ENCODE measurements at regions not wholly inside any gene's neighbourhood (a gene's known extent, or its start where the extent isn't known, plus 50 kb on each side); places are given as distances from the start of the nearest gene placed in this dataset.

- DNase-seq = no peak
Observed at GRCh38 chr5:146940295-146940694, 61.7 kb upstream of the PPP2R2B start.

DNA sequence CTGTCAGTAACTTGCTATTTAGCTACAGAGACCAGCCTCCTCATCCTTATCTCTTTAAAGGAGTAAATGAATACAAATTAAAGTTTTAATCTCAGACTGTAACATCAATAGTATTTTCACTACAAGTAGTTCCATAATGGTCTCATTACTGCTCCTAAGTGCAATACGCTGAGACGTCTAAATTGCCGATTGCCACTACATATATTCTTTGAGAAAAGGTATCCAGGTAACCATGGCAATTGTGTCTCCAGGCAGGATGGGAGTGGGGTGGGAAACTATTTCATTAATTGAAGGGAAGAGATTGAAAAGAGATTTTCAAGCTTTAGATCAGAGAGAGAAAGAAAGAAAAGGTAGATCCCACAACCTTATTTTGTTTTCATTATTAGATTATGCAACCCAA, 65.5 kb upstream of the PPP2R2B start:
- no peak for DNase-seq

- peak; percentile 17 for DNase-seq
Observed at GRCh38 chr5:146944764-146945616, 66.4 kb upstream of the PPP2R2B start.

DNA sequence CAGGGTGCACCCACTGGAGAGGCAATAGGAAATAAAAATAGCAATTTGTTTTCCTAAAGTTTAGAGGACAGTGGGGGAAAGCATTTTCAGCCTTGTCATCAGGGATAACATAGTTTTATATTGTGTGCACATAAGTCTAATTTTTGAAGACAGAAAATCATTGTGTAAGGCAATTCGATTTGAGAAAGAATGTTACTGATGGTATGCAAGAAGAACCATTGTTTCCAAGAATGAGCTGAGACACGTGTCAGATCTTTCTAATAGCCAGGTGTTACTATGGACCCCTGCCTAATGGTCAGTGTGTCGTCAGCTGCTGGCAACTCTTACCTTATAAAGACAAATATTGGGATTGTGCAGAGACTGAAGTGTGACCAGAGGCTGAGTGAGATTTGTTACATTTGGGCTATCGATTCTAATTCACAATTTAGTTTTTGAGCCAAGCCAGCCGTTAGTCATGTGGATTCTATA, 67.1 kb upstream of the PPP2R2B start:
- DNase-seq = no peak

GRCh38 chr5:146947181-146947941, 68.8 kb upstream of the PPP2R2B start:
- no peak for DNase-seq

- DNase-seq = no peak
Observed at GRCh38 chr5:146948666-146949065, 70.1 kb upstream of the PPP2R2B start.

GRCh38 chr5:146952168-146952567, 73.6 kb upstream of the PPP2R2B start:
- no peak for DNase-seq

DNA sequence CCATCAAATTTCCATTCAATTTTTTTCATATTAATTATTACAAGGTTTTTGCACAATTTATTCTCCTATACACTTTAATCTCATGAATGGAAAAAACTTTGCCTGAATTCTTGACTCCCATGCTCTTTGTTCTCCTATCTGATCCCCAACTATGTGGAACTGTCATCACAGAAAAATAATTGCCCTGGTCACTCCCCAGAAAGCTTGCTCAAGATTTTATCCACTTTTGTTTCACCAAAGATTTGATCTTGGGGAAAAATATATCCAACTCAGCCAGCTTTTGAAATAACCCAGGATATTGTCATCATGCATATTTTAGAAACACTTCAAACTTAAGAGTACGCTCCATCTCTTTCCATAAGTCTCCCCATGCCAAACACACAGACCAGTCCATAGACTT, 77.7 kb upstream of the PPP2R2B start:
- DNase-seq = no peak

- no peak for DNase-seq
Observed at GRCh38 chr5:146959360-146959759, 80.8 kb upstream of the PPP2R2B start.

DNA sequence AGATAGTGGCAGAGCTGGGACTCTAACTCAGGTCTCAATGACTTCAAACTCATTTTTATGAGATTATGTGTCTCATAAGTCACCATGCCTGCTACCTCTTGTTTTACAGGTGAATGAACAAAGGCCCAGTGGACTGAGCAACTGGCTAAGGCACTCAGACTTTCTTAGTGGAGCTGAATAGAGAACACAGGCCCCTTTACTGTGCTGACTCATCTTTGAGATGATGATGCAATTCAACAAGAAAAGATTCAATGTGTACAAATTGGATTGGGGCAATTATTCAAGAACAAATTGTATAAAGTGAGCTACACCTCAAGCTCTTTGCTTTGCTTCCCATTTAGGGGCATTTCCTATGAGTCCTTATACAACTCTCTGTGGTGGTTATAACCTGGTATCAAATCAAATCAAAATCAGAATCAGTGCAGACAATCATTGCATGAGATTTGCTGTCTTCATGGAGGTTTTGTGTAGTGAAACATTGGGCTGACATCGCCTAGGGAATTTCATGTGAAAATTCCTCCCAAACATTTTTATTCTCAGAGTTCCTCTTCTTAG, 84.3 kb upstream of the PPP2R2B start:
- no peak for DNase-seq

- DNase-seq = peak; percentile 62
Observed at GRCh38 chr5:146965761-146966659, 87.5 kb upstream of the PPP2R2B start.

- DNase-seq = peak; percentile 64
Observed at GRCh38 chr5:146967646-146968045, 89.1 kb upstream of the PPP2R2B start.

DNA sequence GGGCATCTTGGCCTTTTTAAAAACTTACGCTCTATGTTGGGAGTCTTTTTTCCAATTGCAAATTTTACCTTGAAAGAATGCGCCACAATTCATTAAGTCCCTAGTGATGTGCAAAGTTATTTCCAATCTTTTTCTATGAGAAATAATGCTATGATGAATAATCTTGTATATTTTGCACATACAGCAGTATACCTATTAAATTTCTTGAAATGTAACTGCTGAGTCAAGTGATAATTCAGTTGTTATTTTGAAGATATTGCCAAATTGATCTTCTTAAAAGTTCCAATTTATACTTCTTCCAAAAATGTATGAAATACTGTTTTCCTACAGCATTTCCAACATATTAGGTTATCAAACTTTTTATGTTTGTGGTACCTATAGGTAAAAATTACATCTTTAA, 92.8 kb upstream of the PPP2R2B start:
- DNase-seq = no peak

GRCh38 chr5:146986469-146986868, 107.9 kb upstream of the PPP2R2B start:
- DNase-seq = no peak

- DNase-seq = no peak
Observed at GRCh38 chr5:146993876-146994530, 115.4 kb upstream of the PPP2R2B start.

DNA sequence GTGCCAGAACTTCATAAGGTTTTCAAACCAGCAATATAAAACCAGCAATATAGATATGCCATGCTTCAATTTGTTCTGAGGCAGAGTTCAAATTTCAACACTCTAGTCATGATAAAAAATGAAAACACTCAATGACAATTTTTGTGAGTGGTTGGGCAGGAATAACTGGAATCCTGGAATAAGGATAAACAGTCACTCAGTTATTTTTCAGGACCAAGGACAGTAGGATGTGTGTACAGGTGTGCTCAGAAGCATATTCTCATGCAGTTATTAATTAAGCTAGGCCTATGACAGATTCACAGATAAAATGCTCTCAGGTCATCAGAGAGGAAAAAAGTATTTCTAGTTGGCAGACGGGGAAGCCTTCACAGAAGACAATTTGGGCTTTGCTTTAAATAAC, 117.3 kb upstream of the PPP2R2B start:
- no peak for DNase-seq

- no peak for DNase-seq
Observed at GRCh38 chr5:147015405-147015804, 136.8 kb upstream of the PPP2R2B start.

GRCh38 chr5:147017191-147017590, 138.6 kb upstream of the PPP2R2B start:
- no peak for DNase-seq

DNA sequence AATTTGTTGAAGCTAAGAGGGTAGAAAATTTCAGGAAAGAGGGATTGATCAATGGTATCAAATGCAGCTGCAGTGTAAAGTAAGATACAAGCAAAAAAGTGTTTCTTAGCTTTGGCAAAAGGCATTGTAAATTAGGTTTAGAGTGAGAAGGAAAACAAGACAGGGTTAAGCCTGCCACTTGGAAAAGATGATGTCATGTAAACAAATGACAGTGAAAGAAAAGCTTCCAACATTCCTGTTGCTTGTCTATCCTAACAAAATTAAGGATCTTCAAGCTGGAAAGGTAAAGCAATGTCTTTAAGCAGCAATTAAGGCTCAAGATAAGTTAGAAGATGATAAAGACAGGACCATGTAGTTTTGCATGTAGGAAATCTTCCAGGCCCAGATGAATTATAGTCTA, 139.1 kb upstream of the PPP2R2B start:
- DNase-seq = no peak

GRCh38 chr5:147018812-147019211, 140.3 kb upstream of the PPP2R2B start:
- no peak for DNase-seq

- no peak for DNase-seq
Observed at GRCh38 chr5:147036691-147037245, 158.2 kb upstream of the PPP2R2B start.
